ENCODE measurements at regions not wholly inside any gene's neighbourhood (a gene's known extent, or its start where the extent isn't known, plus 50 kb on each side); places are given as distances from the start of the nearest gene placed in this dataset.

GRCh38 chr16:26901983-26902382, 164.7 kb upstream of the C16orf82 start:
- no peak for TF ChIP-seq CTCF (IDR thresholded peaks at IDR 0.05)
- no peaks in the 10 kb centered on the region for H3K36me3 ChIP-seq
- H3K9me3 ChIP-seq: no peaks in the 10 kb centered on the region
- DNase-seq: no peak
- H3K27ac ChIP-seq: no peak overlapping the region
- H3K4me3 ChIP-seq: no peak overlapping the region
- intact Hi-C loops (cut with DNase I): no loop called here
- no peak overlapping the region for H3K9ac ChIP-seq (ENCODE audit: low read depth in 2 of 2, low read length in 2 of 2)
- H3K4me1 ChIP-seq: no peaks in the 10 kb centered on the region
- no peaks in the 10 kb centered on the region for H3K27me3 ChIP-seq

- no peaks in the 10 kb centered on the region for H3K9me3 ChIP-seq
- intact Hi-C loops (cut with DNase I): no loop called here
- TF ChIP-seq CTCF (IDR thresholded peaks at IDR 0.05): no peak
These were observed 161.4 kb upstream of the C16orf82 start for GRCh38 chr16:26905336-26905735.

GRCh38 chr16:26909623-26910022, 157.1 kb upstream of the C16orf82 start:
- no peak for TF ChIP-seq CTCF (IDR thresholded peaks at IDR 0.05)
- no peak for DNase-seq
- Histone ChIP-seq H3K27ac (no peak overlapping the region), H3K36me3 (no peaks in the 10 kb centered on the region), H3K4me3 (no peak overlapping the region), H3K4me1 (no peaks in the 10 kb centered on the region), H3K9me3 (no peaks in the 10 kb centered on the region), H3K9ac (ENCODE audit: low read depth in 2 of 2, low read length in 2 of 2) (no peak overlapping the region), H3K27me3 (no peaks in the 10 kb centered on the region)
- intact Hi-C loops (cut with DNase I): no loop called here

More at GRCh38 chr16:26905336-26905735, 161.4 kb upstream of the C16orf82 start:
- H3K36me3 ChIP-seq: no peaks in the 10 kb centered on the region
- H3K27ac ChIP-seq: no peak overlapping the region
- no peak overlapping the region for H3K4me3 ChIP-seq
- DNase-seq: no peak
- H3K4me1 ChIP-seq: no peaks in the 10 kb centered on the region
- no peaks in the 10 kb centered on the region for H3K27me3 ChIP-seq
- H3K9ac ChIP-seq (ENCODE audit: low read depth in 2 of 2, low read length in 2 of 2): no peak overlapping the region

GRCh38 chr16:26911436-26911835, 155.3 kb upstream of the C16orf82 start:
- H3K27ac ChIP-seq: no peak overlapping the region
- intact Hi-C loops (cut with DNase I): no loop called here

GRCh38 chr16:26913851-26914250, 152.9 kb upstream of the C16orf82 start:
- Histone ChIP-seq H3K27me3 (no peaks in the 10 kb centered on the region), H3K4me3 (no peak overlapping the region), H3K9me3 (no peaks in the 10 kb centered on the region), H3K36me3 (no peaks in the 10 kb centered on the region), H3K27ac (no peak overlapping the region), H3K9ac (ENCODE audit: low read depth in 2 of 2, low read length in 2 of 2) (no peak overlapping the region), H3K4me1 (no peaks in the 10 kb centered on the region)
- intact Hi-C loops (cut with DNase I): no loop called here
- DNase-seq: no peak
- no peak for TF ChIP-seq CTCF (IDR thresholded peaks at IDR 0.05)

More at GRCh38 chr16:26911436-26911835, 155.3 kb upstream of the C16orf82 start:
- Histone ChIP-seq H3K9ac (ENCODE audit: low read depth in 2 of 2, low read length in 2 of 2) (no peak overlapping the region), H3K27me3 (no peaks in the 10 kb centered on the region), H3K4me3 (no peak overlapping the region), H3K9me3 (no peaks in the 10 kb centered on the region), H3K4me1 (no peaks in the 10 kb centered on the region), H3K36me3 (no peaks in the 10 kb centered on the region)
- DNase-seq: no peak
- TF ChIP-seq CTCF (IDR thresholded peaks at IDR 0.05): no peak
